ENCODE measurements at regions not wholly inside any gene's neighbourhood (a gene's known extent, or its start where the extent isn't known, plus 50 kb on each side); places are given as distances from the start of the nearest gene placed in this dataset.

DNA sequence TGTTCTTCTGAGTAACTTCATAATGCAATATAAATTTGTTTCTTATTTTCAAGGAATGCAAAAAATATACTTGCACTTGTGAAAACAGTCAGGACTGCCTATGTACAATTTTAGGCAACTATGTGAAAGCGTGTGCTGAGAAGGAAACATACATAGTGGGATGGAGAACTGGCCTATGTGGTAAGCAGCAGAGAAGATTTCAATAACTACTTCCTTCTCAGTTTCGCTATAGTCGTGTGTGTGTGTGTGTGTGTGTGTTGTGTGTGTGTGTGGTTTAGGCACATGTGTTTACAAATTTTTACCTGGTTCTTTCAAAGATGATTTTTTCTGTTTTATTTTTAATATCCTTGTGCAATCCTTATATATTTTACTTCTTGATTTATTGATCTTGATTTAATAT is 211.8 kb downstream of the LRRK2 start:
- TF ChIP-seq POLR2AphosphoS5 (IDR thresholded peaks at IDR 0.05; ENCODE audit: low read depth) = no peak
- TF ChIP-seq, protein P1, sequence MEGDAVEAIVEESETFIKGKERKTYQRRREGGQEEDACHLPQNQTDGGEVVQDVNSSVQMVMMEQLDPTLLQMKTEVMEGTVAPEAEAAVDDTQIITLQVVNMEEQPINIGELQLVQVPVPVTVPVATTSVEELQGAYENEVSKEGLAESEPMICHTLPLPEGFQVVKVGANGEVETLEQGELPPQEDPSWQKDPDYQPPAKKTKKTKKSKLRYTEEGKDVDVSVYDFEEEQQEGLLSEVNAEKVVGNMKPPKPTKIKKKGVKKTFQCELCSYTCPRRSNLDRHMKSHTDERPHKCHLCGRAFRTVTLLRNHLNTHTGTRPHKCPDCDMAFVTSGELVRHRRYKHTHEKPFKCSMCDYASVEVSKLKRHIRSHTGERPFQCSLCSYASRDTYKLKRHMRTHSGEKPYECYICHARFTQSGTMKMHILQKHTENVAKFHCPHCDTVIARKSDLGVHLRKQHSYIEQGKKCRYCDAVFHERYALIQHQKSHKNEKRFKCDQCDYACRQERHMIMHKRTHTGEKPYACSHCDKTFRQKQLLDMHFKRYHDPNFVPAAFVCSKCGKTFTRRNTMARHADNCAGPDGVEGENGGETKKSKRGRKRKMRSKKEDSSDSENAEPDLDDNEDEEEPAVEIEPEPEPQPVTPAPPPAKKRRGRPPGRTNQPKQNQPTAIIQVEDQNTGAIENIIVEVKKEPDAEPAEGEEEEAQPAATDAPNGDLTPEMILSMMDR (IDR thresholded peaks at IDR 0.05; ENCODE audit: insufficient read depth, low read length) = no peak
- TF ChIP-seq GABPA (IDR thresholded peaks at IDR 0.05; ENCODE audit: low read depth) = no peak
- TF ChIP-seq, protein P2, sequence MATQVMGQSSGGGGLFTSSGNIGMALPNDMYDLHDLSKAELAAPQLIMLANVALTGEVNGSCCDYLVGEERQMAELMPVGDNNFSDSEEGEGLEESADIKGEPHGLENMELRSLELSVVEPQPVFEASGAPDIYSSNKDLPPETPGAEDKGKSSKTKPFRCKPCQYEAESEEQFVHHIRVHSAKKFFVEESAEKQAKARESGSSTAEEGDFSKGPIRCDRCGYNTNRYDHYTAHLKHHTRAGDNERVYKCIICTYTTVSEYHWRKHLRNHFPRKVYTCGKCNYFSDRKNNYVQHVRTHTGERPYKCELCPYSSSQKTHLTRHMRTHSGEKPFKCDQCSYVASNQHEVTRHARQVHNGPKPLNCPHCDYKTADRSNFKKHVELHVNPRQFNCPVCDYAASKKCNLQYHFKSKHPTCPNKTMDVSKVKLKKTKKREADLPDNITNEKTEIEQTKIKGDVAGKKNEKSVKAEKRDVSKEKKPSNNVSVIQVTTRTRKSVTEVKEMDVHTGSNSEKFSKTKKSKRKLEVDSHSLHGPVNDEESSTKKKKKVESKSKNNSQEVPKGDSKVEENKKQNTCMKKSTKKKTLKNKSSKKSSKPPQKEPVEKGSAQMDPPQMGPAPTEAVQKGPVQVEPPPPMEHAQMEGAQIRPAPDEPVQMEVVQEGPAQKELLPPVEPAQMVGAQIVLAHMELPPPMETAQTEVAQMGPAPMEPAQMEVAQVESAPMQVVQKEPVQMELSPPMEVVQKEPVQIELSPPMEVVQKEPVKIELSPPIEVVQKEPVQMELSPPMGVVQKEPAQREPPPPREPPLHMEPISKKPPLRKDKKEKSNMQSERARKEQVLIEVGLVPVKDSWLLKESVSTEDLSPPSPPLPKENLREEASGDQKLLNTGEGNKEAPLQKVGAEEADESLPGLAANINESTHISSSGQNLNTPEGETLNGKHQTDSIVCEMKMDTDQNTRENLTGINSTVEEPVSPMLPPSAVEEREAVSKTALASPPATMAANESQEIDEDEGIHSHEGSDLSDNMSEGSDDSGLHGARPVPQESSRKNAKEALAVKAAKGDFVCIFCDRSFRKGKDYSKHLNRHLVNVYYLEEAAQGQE (IDR thresholded peaks at IDR 0.05; ENCODE audit: insufficient replicate concordance, low read depth) = no peak
- no peak for TF ChIP-seq SPI1 (IDR thresholded peaks at IDR 0.05; ENCODE audit: borderline replicate concordance, low read depth)

Data from HL-60 (cell line).